Activated T-cell treated with anti-CD3 and anti-CD28 coated beads, Interleukin-2, amount 50 U/mL, for 24 hours (primary cell): ENCODE measurements at regions not wholly inside any gene's neighbourhood (a gene's known extent, or its start where the extent isn't known, plus 50 kb on each side); places are given as distances from the start of the nearest gene placed in this dataset.
A peak's percentile ranks its signal among the peaks of the same experiment; 100 is the strongest.
"Not testable (repeated sequence)": the region's sequence is repeated elsewhere in the genome, so short reads cannot be mapped to it uniquely, and the experiment has no call there.

Experiments used
- DNase-seq: peaks from one replicate; pipeline ENCODE4 v3.0.0-alpha.2; 2020
- H3K27ac Mint-ChIP-seq: 2 replicates; pipeline ENCODE4 v1.8.0; 2020; ENCODE audit warnings: mild to moderate bottlenecking, mixed read lengths
- H3K27me3 Mint-ChIP-seq: 2 replicates; pipeline ENCODE4 v1.8.0; 2020; ENCODE audit warnings: mixed read lengths
- H3K36me3 Mint-ChIP-seq: 2 replicates; pipeline ENCODE4 v1.8.0; 2020; ENCODE audit warnings: low read depth, mixed read lengths
- H3K4me1 Mint-ChIP-seq: 2 replicates; pipeline ENCODE4 v1.8.0; 2020; ENCODE audit warnings: low read depth, mixed read lengths
- H3K4me3 Mint-ChIP-seq: 2 replicates; pipeline ENCODE4 v1.8.0; 2020; ENCODE audit warnings: mild to moderate bottlenecking, moderate library complexity, mixed read lengths
- H3K9me3 Mint-ChIP-seq: 2 replicates; pipeline ENCODE4 v1.8.0; 2020; ENCODE audit warnings: mixed read lengths

DNA sequence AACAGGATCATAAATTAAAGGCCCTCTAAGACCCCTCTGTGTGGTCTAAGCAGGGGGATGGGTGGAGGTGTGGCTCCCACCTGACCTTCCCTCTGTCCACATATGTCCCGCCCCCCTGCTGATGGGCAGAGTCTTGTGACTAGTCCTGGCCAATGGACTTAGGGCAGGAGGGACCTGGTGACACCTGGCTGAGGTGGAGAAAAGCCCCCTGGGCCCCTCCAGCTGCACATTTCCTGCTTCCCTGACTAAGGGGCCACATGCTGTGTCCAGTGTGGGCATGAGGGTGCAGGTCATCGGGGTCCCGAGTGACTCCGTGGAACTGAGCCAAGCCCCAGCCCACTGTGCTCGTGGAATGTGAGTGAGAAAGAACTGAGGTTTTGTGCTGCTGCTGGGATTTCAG is 254.7 kb downstream of the ADGRD1 start:
- H3K27me3 Mint-ChIP-seq = peaks cover 15% of the 10 kb centered on the region
- H3K4me3 Mint-ChIP-seq = no peak overlapping the region
- peaks cover 30% of the 10 kb centered on the region for H3K4me1 Mint-ChIP-seq
- no peaks in the 10 kb centered on the region for H3K36me3 Mint-ChIP-seq
- H3K9me3 Mint-ChIP-seq = peaks cover 6% of the 10 kb centered on the region
- no peak overlapping the region for H3K27ac Mint-ChIP-seq
- peak; percentile 18 for DNase-seq

DNA sequence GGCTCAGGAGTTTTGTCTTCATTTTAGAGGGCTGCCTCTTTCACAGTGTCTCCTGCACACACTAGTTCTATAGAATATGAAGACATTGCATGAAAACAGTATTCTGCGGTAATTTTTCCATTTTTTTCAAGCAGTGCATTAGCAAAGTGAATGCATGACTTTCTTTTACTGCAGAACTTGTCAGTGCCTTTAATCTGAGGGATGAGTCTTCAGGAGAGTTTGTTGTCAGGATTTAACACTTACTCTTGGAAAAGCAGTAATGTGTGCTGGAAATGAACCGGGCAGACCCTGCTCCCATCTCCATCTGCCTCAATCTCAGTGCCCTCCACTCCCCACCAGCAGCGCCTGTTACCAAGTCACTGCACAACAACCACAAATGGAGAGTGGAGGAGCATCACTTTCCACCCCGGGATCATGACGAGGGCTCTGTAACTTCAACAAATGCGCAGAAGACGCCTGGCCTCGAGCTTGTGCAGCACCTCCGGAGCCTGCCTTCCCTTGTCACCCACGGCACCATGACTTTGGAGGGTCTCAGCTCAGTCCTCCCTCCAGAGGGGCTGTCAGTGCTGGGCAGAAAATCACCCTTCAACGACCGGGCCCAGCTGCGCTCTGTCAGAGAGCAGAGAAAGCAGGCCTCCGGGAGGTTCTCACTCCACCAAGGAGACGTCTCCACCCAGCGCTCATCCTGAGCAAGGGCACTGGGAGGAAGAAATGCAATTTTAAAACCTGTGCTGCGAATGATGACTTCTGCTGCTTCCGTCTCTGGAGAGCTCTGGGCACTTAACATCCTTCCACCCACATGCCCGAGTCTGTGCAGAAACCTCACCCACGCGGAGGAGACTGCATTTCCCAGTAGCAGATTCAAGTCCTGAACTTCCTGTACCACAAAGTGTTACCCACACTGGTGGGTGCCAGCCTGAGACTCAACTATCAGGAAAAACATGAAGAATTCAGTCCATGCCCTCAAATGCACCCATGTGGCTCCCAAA is 255.7 kb downstream of the ADGRD1 start:
- peak; percentile 33 for DNase-seq
- H3K9me3 Mint-ChIP-seq = peaks cover 6% of the 10 kb centered on the region
- H3K27ac Mint-ChIP-seq = peak overlapping the region; percentile 50
- H3K27me3 Mint-ChIP-seq = peaks cover 15% of the 10 kb centered on the region
- H3K4me3 Mint-ChIP-seq = peak overlapping the region; percentile 18
- H3K4me1 Mint-ChIP-seq = peaks cover 30% of the 10 kb centered on the region
- H3K36me3 Mint-ChIP-seq = no peaks in the 10 kb centered on the region

DNA sequence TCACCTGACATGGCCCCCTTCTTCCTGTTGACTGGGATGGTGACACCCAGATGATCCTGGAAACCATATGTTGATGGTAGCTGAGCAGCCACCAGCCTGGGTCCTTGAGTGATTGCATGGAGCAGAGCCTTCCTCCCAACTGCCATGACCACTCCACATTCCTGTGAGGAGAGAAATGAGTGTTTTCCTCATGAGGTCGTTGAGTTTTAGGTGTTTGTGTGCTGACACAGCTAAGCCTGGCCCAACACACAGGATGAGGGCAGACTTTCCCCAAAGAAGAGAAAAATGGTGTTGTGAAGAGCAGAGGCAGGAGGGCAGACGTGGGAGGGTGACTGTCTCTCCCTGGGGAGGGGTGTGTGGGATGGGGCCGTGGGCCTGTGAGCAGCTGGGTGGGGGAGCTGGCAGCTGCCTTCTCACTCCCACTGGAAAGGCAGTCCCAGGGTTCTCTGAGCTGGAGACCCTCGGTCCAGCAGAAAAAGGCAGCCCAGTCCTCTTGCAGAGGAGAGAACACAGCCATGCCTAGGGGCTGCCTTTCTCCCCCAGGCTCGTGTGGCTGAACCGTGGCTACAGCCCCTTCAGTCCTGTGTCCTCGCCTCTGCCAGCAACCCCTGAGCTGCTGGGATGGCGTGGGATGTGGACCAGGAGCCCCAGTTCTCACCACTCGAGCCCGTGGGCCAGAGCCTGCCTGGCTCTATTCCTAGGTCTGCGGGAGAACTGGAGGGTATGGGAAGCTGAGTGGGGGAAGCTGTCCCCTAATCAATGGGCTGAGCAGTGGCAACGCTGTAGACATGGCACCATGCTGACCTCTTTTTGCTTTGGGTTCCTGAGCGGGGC is 257.0 kb downstream of the ADGRD1 start:
- H3K4me3 Mint-ChIP-seq = no peak overlapping the region
- H3K4me1 Mint-ChIP-seq = peaks cover 30% of the 10 kb centered on the region
- peaks cover 17% of the 10 kb centered on the region for H3K27me3 Mint-ChIP-seq
- DNase-seq = peak; percentile 25
- H3K27ac Mint-ChIP-seq = no peak overlapping the region
- H3K36me3 Mint-ChIP-seq = no peaks in the 10 kb centered on the region
- H3K9me3 Mint-ChIP-seq = peaks cover 6% of the 10 kb centered on the region

DNA sequence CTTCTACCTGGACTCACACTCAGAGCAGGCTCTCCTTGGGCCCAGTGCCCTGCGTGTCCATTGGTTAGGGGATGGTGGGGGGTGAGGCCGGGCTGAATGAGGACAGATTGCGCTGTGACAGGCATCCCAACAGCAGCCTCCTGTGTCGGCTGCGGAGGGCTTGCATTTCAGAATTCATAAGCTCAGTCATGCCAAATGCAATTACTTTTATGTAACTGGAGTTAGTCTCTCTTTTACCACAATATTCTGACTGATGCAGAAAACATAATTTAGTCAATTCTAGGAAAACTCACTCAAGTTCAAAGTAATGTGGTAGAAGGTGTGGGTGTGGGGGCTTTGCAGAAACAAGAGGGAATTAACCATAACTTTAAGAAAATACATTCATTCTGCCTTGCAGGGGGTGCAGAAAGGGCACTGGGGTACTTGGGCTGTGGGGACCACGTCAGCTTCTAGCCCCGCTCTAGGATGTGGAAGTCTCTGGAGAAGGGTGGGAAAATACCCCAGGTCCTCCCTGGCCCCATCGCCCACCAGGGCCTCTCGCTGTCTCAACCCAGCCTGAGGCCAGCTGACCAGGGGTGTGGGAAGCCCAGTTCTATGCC is 257.7 kb downstream of the ADGRD1 start:
- H3K4me1 Mint-ChIP-seq = peaks cover 30% of the 10 kb centered on the region
- DNase-seq = peak; percentile 25
- H3K27ac Mint-ChIP-seq = peak overlapping the region; percentile 10
- no peak overlapping the region for H3K4me3 Mint-ChIP-seq
- H3K36me3 Mint-ChIP-seq = no peaks in the 10 kb centered on the region
- peaks cover 22% of the 10 kb centered on the region for H3K27me3 Mint-ChIP-seq
- peaks cover 6% of the 10 kb centered on the region for H3K9me3 Mint-ChIP-seq

DNA sequence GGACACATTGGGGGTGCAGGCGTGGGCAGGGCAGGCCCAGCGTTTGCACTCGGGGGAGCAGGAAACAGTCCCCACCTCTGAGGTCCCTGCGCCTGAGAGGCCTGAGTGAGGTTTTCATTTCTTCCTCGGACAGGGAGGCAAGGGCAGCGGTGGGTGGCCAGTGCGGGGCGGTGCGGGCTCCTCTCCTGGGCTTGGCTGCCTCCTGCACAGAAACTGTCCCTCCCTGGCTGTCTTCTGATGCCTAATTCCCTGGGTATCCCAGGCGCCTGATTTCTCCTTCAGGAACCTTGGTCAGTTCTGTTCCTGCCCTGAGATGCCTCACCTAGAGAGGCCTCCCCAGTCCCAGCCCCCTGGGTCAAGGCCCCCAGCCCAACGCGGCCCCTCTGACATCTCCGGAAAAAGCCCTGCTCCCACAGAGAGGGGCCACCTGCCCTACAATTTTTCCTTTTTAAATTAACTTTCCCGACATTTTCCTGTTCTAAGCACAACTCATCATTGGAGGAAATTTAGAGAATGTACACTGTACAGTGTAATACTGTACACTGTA is 260.3 kb downstream of the ADGRD1 start:
- H3K27ac Mint-ChIP-seq = no peak overlapping the region
- peak; percentile 7 for DNase-seq
- no peaks in the 10 kb centered on the region for H3K36me3 Mint-ChIP-seq
- peaks cover 6% of the 10 kb centered on the region for H3K9me3 Mint-ChIP-seq
- H3K4me3 Mint-ChIP-seq = no peak overlapping the region
- H3K27me3 Mint-ChIP-seq = peaks cover 43% of the 10 kb centered on the region
- peaks cover 29% of the 10 kb centered on the region for H3K4me1 Mint-ChIP-seq

DNA sequence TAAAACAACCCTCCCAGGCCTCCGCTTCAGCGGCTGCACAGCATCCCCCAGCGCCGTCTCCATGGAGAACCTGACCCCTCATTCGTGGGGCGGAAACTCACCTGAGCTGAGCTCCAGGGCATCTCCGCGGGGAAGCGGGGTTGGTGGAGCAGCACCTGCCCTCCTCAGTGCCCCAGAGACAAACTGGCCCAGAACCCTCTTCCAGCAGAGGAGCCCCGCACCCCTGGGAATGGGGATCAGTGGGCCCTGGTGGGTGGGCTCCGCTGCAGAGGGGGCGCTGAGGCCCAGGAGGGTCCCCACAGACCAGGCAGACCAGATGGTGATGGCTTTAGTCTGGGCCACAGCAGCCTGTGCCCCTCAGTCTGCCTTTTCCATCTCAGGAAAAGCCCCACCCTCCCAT is 261.2 kb downstream of the ADGRD1 start:
- Mint-ChIP-seq H3K4me1 (peaks cover 19% of the 10 kb centered on the region), H3K27me3 (peaks cover 36% of the 10 kb centered on the region)
- H3K27ac Mint-ChIP-seq, H3K9me3 Mint-ChIP-seq, H3K36me3 Mint-ChIP-seq, H3K4me3 Mint-ChIP-seq: not testable (repeated sequence)
- peak; percentile 9 for DNase-seq

DNA sequence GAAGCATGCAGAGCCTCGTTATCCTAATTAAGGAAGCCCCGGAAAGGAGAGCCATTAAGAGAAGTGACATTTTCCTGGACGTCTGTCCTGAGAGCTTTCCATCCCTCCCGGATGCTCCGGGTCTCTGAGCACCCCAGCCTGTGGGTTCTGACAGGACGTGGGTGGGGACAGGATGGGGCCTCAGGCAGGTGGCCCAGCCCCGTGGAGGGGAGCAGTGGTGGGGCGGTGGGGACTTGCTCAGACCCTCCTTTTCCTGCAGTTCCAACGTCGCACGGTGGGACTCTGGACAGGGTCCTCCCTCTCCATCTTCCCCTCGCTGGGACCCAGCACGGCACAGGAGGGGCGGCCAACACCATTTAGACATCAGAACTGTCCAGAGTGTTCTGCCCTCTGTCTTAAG is 262.9 kb downstream of the ADGRD1 start:
- H3K27me3 Mint-ChIP-seq = peaks cover 42% of the 10 kb centered on the region
- H3K36me3 Mint-ChIP-seq, H3K4me3 Mint-ChIP-seq, H3K27ac Mint-ChIP-seq, H3K4me1 Mint-ChIP-seq, H3K9me3 Mint-ChIP-seq: not testable (repeated sequence)
- peak; percentile 12 for DNase-seq

DNA sequence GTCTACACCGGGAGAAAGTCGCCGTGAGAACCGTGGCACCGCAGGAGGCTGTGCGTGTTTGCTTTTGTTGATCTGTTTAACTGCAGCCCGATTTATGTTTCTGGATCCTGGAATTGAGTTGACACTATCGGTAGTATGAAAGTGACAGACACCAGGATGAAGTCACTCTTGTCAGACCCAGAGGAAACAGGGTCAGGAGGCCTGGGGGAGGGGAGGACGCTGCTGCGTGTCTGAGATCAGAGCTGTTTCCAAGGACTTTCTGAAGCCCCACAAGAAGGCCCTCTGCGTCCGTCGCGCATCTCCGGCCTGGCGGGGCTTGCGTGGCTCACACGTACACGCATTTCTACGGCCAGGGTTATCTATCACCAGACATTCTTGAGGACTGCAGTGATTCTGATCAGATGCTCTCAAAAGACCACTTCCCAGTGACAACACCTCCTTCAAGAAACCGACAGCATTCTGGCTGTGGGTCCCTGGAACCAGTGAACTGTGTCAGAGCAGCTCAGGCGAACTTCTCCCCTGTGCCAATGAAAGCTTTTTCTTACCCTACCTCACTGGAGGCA is 263.4 kb downstream of the ADGRD1 start:
- H3K4me1 Mint-ChIP-seq = peaks cover 5% of the 10 kb centered on the region
- H3K27ac Mint-ChIP-seq = no peak overlapping the region
- no peaks in the 10 kb centered on the region for H3K36me3 Mint-ChIP-seq
- peak; percentile 20 for DNase-seq
- peaks cover 6% of the 10 kb centered on the region for H3K9me3 Mint-ChIP-seq
- H3K27me3 Mint-ChIP-seq = peaks cover 45% of the 10 kb centered on the region
- H3K4me3 Mint-ChIP-seq = no peak overlapping the region

DNA sequence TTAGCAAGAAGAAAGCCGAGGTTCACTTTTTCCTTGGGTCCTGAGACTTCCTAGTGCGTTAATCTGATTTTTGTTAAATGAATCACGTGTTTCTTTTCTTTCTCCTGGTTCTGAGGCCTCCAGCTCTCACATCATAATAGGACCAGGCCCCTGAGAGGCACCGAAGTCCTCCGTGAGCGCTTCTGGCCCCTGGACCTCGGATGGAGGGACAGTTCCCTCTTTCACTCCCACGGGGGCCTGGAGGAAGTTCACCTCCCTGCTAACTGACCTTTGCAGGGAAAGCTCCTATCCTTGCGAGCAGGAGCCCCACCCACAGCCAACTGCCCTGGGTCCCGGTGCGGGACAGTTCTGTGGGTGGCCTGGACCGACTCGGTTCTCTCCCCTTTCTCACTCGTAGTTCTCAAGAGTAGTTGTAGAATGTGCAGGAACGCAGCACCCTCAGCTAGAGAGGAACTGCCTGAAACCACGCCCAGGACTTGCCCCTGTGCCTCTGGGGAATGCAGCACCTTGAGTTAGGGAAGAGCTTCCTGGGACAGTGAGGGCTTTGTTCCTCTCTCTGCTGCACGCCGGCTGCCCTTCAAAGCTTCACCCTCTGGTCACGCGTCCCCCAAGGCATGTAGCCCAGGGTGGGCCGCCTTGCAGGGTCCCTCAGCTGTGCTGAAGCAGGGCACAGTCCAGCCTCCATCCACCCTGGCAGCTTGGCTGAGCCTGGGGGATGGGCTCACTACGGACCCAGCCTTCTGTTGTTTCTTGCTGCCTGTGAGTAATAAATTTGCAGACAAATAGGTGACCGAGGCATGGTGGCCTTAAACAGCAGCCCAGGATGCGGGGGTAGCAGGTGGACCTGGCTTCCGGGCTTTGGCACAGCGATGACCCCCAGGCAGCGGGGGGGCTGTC is 264.6 kb downstream of the ADGRD1 start:
- Mint-ChIP-seq H3K36me3 (no peaks in the 10 kb centered on the region), H3K27me3 (peaks cover 50% of the 10 kb centered on the region), H3K4me1 (peaks cover 11% of the 10 kb centered on the region), H3K27ac (no peak overlapping the region), H3K4me3 (no peak overlapping the region), H3K9me3 (peaks cover under 1% of the 10 kb centered on the region)
- peak; percentile 18 for DNase-seq

DNA sequence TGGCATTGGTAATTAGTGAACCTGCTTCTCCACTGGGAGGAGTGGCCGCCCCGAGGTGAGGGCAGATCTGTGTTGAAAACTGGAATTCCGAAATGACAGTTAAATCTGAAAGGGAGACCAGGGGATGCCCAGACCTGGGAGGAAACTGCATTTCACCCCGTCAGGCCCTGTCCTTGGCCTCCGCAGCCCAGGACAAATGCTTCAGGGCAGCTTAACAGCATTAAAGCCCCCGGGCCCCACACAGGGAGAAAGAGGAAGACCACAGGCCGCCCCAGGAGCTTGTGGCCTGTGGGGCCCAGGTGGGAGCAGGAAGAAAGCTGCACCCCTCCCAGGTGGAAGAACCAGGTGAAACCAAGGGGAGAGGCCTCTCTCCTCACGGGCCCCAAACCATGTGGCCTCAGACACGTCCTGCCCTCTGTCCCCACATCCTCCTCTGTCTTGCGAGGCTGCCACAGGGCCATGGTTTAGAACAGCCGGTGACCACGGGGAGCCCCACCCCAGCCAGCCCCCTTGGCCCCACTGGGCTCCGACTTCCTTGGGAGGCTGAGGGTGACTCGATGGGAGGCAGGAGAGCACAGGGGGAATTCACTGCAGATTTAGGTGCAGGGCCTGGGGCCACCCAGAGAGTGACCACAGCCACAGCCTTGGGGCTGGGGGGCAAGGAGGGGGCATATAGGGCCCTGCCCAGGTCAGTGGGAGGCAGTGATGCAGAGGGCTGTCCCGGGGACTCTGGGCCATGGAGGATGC is 265.4 kb downstream of the ADGRD1 start:
- peaks cover 53% of the 10 kb centered on the region for H3K27me3 Mint-ChIP-seq
- H3K27ac Mint-ChIP-seq = no peak overlapping the region
- H3K9me3 Mint-ChIP-seq = no peaks in the 10 kb centered on the region
- H3K36me3 Mint-ChIP-seq = no peaks in the 10 kb centered on the region
- H3K4me3 Mint-ChIP-seq = no peak overlapping the region
- H3K4me1 Mint-ChIP-seq = peaks cover 11% of the 10 kb centered on the region
- DNase-seq = no peak

DNA sequence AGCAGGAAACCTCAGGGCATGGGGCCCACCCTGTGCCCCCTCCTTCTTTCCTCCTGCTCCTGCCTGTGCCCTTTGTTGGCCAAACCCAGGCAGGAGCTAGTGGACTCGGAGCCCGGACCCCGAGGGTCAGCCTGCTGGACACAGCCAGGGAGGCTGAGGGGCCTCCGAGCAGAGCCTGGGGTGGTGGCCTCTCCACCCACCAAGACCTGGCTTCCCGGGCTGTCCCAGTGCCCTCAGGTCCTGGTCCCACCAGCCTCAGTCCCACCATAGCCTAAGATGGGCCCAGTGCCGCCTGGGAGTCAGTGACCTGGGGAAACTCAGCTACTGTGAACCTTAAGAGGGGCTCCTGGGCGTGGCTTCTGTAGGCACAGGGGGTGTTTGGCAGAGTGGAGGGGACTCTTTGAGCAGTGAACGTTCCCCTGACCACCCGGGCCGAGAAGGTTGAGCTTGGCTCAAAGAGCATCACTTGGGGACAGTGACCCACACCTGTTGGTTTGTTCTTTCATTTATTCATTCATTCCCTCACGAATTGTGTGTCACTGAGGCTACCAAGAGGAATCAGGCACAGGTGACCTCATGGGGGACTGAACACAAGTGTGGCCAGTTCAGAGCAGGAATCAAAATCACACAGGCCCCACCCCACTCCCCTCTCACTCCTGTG is 266.1 kb downstream of the ADGRD1 start:
- no peak overlapping the region for H3K27ac Mint-ChIP-seq
- peaks cover 11% of the 10 kb centered on the region for H3K4me1 Mint-ChIP-seq
- no peak for DNase-seq
- H3K4me3 Mint-ChIP-seq = no peak overlapping the region
- H3K9me3 Mint-ChIP-seq = no peaks in the 10 kb centered on the region
- peaks cover 53% of the 10 kb centered on the region for H3K27me3 Mint-ChIP-seq
- H3K36me3 Mint-ChIP-seq = no peaks in the 10 kb centered on the region

DNA sequence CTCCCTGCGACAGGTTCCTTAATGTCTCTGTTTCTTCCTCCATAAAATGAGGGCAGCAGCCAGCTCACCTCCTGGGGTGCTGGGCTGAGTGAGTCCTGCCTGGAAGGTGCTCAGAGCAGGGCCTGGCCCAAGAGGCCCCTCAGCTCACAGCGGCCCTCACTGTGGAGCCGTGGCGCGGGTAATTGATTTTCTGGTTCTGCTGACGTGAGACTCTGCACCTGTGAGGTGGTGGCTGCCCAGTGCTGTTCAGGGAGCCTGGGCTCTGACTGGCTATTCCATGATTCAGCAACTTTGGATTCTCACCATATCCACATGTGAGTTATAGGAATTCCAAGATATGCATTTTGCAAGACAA is 266.6 kb downstream of the ADGRD1 start:
- Mint-ChIP-seq H3K9me3 (no peaks in the 10 kb centered on the region), H3K36me3 (no peaks in the 10 kb centered on the region), H3K4me3 (no peak overlapping the region), H3K4me1 (peaks cover 11% of the 10 kb centered on the region), H3K27me3 (peaks cover 53% of the 10 kb centered on the region), H3K27ac (no peak overlapping the region)
- DNase-seq = no peak
